ENCODE measurements at regions not wholly inside any gene's neighbourhood (a gene's known extent, or its start where the extent isn't known, plus 50 kb on each side); places are given as distances from the start of the nearest gene placed in this dataset.

DNA sequence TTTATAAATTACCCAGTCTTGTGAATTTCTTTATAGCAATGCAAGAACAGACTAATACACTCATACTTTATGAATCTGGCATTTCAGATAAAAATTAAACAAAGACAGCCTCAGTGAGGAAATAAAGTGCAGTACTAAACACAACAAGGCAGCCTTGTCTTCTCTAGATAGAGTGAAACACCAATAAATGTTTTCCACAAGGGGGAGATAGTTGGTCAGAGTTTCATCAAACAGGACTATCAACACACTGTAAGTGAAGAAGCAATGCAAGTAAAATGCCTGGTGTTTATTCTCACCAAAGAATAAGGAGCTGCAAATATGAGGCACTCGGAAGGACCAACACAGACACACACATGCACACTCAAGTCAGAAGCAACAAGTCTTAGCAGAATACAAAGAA lies 62.8 kb downstream of the FAM9B start:
- DNase-seq (no peak), ATAC-seq (peak in 2 of 4 donors; percentile 34 to 50)
- H3K27me3 ChIP-seq = peaks cover 0 to 7% (median 0%) of the 10 kb centered on the region in 9 donors
- H3K4me1 ChIP-seq = no peaks in the 10 kb centered on the region
- WGBS, 4 donors = 54 to 73% (median 66%) methylated on average over 1 of the region's 1 CpG
- H3K27ac ChIP-seq = no peak overlapping the region
- TF ChIP-seq, protein P1, sequence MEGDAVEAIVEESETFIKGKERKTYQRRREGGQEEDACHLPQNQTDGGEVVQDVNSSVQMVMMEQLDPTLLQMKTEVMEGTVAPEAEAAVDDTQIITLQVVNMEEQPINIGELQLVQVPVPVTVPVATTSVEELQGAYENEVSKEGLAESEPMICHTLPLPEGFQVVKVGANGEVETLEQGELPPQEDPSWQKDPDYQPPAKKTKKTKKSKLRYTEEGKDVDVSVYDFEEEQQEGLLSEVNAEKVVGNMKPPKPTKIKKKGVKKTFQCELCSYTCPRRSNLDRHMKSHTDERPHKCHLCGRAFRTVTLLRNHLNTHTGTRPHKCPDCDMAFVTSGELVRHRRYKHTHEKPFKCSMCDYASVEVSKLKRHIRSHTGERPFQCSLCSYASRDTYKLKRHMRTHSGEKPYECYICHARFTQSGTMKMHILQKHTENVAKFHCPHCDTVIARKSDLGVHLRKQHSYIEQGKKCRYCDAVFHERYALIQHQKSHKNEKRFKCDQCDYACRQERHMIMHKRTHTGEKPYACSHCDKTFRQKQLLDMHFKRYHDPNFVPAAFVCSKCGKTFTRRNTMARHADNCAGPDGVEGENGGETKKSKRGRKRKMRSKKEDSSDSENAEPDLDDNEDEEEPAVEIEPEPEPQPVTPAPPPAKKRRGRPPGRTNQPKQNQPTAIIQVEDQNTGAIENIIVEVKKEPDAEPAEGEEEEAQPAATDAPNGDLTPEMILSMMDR (IDR thresholded peaks at IDR 0.05) = peak in 10 of 12 donors; percentile 8 to 48 (median 32)
- TF ChIP-seq POLR2A (IDR thresholded peaks at IDR 0.05) = no peak
- no peak overlapping the region for H3K4me3 ChIP-seq
- H3K9me3 ChIP-seq = peaks cover 0 to 6% (median 0%) of the 10 kb centered on the region in 12 donors
- intact Hi-C loops (cut with DNase I) = loop anchor here in 5 of 10 donors (2.0 to 10.0 kb wide), 5 partner anchors 491 to 738 kb away; partner anchors contain the start of gene TBL1X (in 1 of the 5)
- no peaks in the 10 kb centered on the region for H3K36me3 ChIP-seq

DNA sequence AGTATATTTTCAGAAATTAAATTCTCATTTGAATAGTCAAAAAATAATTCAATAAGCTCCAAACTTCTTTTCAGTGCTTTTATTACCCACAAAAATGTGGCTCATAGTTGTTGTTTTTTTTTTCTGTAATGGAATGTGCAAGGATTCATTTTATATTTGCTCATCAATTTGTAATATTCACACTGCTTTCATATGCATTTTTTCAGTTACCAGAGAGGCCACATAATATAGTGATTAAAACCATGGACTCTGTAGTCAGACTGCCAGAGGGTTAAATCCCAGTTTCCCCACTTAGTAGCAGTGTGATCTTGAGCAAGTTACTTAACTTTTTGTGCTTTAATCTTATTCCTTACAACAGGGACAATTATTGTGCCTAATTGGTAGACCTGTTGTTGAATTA lies 64.5 kb downstream of the FAM9B start:
- intact Hi-C loops (cut with DNase I) = no loop called here
- Histone ChIP-seq H3K9me3 (peaks cover 0 to 6% (median 0%) of the 10 kb centered on the region in 12 donors), H3K27me3 (peaks cover 0 to 2% (median 0%) of the 10 kb centered on the region in 9 donors), H3K27ac (no peak overlapping the region), H3K4me3 (no peak overlapping the region), H3K4me1 (no peaks in the 10 kb centered on the region), H3K36me3 (no peaks in the 10 kb centered on the region)
- DNase-seq (no peak), ATAC-seq (no peak)
- no peak for TF ChIP-seq POLR2A (IDR thresholded peaks at IDR 0.05)
- TF ChIP-seq, protein P1 (IDR thresholded peaks at IDR 0.05) = no peak

DNA sequence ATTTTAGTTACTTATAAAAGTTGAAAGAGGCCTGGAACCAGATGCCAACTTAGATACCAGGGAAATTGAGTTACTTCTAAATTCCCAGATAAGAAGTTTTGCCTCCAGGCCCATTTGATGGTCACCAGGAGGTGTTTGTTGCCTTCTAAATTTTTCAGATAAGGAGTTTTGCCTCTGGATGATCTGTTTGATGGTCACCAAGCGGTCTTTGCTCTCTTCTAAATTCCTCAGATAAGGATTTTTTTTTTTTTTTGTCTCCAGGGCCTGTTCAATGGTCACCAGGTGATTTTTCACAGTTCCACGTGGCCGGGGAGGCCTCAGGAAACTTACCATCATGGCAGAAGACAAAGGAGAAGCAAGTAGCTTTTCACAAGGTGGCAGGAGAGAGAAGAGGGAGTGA lies 66.5 kb downstream of the FAM9B start:
- intact Hi-C loops (cut with DNase I) = no loop called here
- no peaks in the 10 kb centered on the region for H3K36me3 ChIP-seq
- no peak overlapping the region for H3K4me3 ChIP-seq
- no peak for TF ChIP-seq POLR2A (IDR thresholded peaks at IDR 0.05)
- TF ChIP-seq, protein P1 (IDR thresholded peaks at IDR 0.05) = no peak
- H3K27me3 ChIP-seq = peaks cover 0 to 10% (median 0%) of the 10 kb centered on the region in 9 donors
- ATAC-seq (no peak), DNase-seq (no peak)
- no peak overlapping the region for H3K27ac ChIP-seq
- H3K9me3 ChIP-seq = peaks cover 0 to 6% (median 0%) of the 10 kb centered on the region in 12 donors
- WGBS, 4 donors = 46 to 74% (median 63%) methylated on average over 3 of the region's 3 CpGs
- no peaks in the 10 kb centered on the region for H3K4me1 ChIP-seq

DNA sequence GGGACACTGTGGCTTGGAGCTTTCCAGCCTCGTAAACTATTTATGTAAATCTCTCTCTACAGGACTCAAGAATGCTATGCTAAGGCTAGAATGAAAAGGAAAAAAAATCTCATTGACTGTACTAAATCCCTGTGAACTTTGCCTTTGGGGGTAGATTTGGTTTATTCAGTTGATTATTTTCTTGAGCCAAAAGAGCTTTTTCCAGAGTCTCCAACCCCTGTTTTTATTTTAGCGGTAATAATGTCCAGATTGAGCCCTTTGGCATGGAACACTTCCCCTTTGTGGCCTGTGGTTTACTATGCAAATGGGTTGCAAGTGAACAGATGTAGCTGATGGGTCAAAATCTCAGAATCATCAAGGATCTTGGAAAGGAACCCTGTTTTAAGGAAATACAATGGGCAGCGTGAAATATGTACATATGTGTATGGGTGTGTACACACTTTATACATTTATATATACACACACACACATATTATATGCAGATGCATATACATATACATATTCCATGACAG lies 72.9 kb downstream of the FAM9B start:
- H3K4me3 ChIP-seq = no peak overlapping the region
- WGBS, 4 donors = 67 to 82% (median 79%) methylated on average over 3 of the region's 3 CpGs
- TF ChIP-seq, protein P1 (IDR thresholded peaks at IDR 0.05) = no peak
- TF ChIP-seq POLR2A (IDR thresholded peaks at IDR 0.05) = no peak
- no peaks in the 10 kb centered on the region for H3K4me1 ChIP-seq
- no peak for ATAC-seq
- no peak overlapping the region for H3K27ac ChIP-seq
- no peak for DNase-seq
- intact Hi-C loops (cut with DNase I) = no loop called here
- H3K27me3 ChIP-seq = peaks cover 0 to 50% (median 0%) of the 10 kb centered on the region in 9 donors
- H3K36me3 ChIP-seq = no peaks in the 10 kb centered on the region
- no peaks in the 10 kb centered on the region for H3K9me3 ChIP-seq
